ENCODE measurements at regions not wholly inside any gene's neighbourhood (a gene's known extent, or its start where the extent isn't known, plus 50 kb on each side); places are given as distances from the start of the nearest gene placed in this dataset.

- Histone ChIP-seq H2AFZ (ENCODE audit: insufficient read depth, low read length, poor library complexity) (no peak overlapping the region), H4K8ac (ENCODE audit: low read depth, low read length) (no peak overlapping the region), H3K9ac (ENCODE audit: low read length) (no peak overlapping the region), H2BK120ac (ENCODE audit: insufficient read depth, low read length, poor library complexity) (no peak overlapping the region), H2AK5ac (ENCODE audit: low read length) (no peak overlapping the region), H3K36me3 (ENCODE audit: control insufficient read depth in 1 of 2, insufficient read depth in 2 of 2, low read length in 2 of 2) (no peaks in the 10 kb centered on the region), H3K23ac (ENCODE audit: low read length) (no peak overlapping the region), H3K14ac (ENCODE audit: low read length) (no peak overlapping the region), H3K79me2 (ENCODE audit: control insufficient read depth, insufficient read depth, low read length, poor library complexity) (no peaks in the 10 kb centered on the region), H3K27ac (ENCODE audit: low read depth, low read length) (no peak overlapping the region), H3K27me3 (ENCODE audit: insufficient read depth, low read length) (no peaks in the 10 kb centered on the region), H3K4me2 (ENCODE audit: low read length) (no peak overlapping the region), H2BK12ac (ENCODE audit: low read length) (no peak overlapping the region), H3K18ac (ENCODE audit: low read length) (no peak overlapping the region), H3K9me3 (ENCODE audit: insufficient read depth, low read depth, low read length) (no peaks in the 10 kb centered on the region), H3K4me3 (ENCODE audit: low read depth, low read length) (no peak overlapping the region), H3K79me1 (ENCODE audit: low read length) (no peaks in the 10 kb centered on the region), H3K4me1 (ENCODE audit: control insufficient read depth in 1 of 2, insufficient read depth in 2 of 2, low read length in 2 of 2) (no peaks in the 10 kb centered on the region), H3K4ac (ENCODE audit: low read depth, low read length) (no peak overlapping the region), H4K12ac (ENCODE audit: low read depth, low read length) (no peak overlapping the region), H4K91ac (ENCODE audit: low read depth, low read length) (no peak overlapping the region), H2BK5ac (ENCODE audit: low read depth, low read length, poor library complexity) (no peak overlapping the region)
- WGBS (ENCODE audit: extremely low coverage, insufficient coverage, insufficient read length) = no CpG with 5 or more reads among the region's 3 CpGs
- no peak for DNase-seq
Measured at GRCh38 chr5:16392718-16393117, 72.9 kb downstream of the ZNF622 start.

GRCh38 chr5:16391858-16392649 lies 73.5 kb downstream of the ZNF622 start:
- Histone ChIP-seq H3K36me3 (ENCODE audit: control insufficient read depth in 1 of 2, insufficient read depth in 2 of 2, low read length in 2 of 2) (no peaks in the 10 kb centered on the region), H3K23ac (ENCODE audit: low read length) (no peak overlapping the region), H3K4me1 (ENCODE audit: control insufficient read depth in 1 of 2, insufficient read depth in 2 of 2, low read length in 2 of 2) (no peaks in the 10 kb centered on the region), H3K4me3 (ENCODE audit: low read depth, low read length) (no peak overlapping the region), H3K18ac (ENCODE audit: low read length) (no peak overlapping the region), H2BK120ac (ENCODE audit: insufficient read depth, low read length, poor library complexity) (no peak overlapping the region), H3K79me1 (ENCODE audit: low read length) (no peaks in the 10 kb centered on the region), H4K91ac (ENCODE audit: low read depth, low read length) (no peak overlapping the region), H3K27me3 (ENCODE audit: insufficient read depth, low read length) (no peaks in the 10 kb centered on the region), H4K8ac (ENCODE audit: low read depth, low read length) (no peak overlapping the region), H2BK12ac (ENCODE audit: low read length) (no peak overlapping the region), H3K9ac (ENCODE audit: low read length) (no peak overlapping the region), H2AK5ac (ENCODE audit: low read length) (no peak overlapping the region), H3K79me2 (ENCODE audit: control insufficient read depth, insufficient read depth, low read length, poor library complexity) (no peaks in the 10 kb centered on the region), H2BK5ac (ENCODE audit: low read depth, low read length, poor library complexity) (no peak overlapping the region), H3K4me2 (ENCODE audit: low read length) (no peak overlapping the region), H2AFZ (ENCODE audit: insufficient read depth, low read length, poor library complexity) (no peak overlapping the region), H3K9me3 (ENCODE audit: insufficient read depth, low read depth, low read length) (no peaks in the 10 kb centered on the region), H3K27ac (ENCODE audit: low read depth, low read length) (no peak overlapping the region), H3K14ac (ENCODE audit: low read length) (no peak overlapping the region), H3K4ac (ENCODE audit: low read depth, low read length) (no peak overlapping the region), H4K12ac (ENCODE audit: low read depth, low read length) (no peak overlapping the region)
- DNase-seq = no peak
- WGBS (ENCODE audit: extremely low coverage, insufficient coverage, insufficient read length) = no CpG with 5 or more reads among the region's 8 CpGs

GRCh38 chr5:16390825-16391224 lies 74.8 kb downstream of the ZNF622 start:
- H3K79me2 ChIP-seq (ENCODE audit: control insufficient read depth, insufficient read depth, low read length, poor library complexity) = no peaks in the 10 kb centered on the region
- H3K9ac ChIP-seq (ENCODE audit: low read length) = no peak overlapping the region
- no peaks in the 10 kb centered on the region for H3K36me3 ChIP-seq (ENCODE audit: control insufficient read depth in 1 of 2, insufficient read depth in 2 of 2, low read length in 2 of 2)
- H3K4me3 ChIP-seq (ENCODE audit: low read depth, low read length) = no peak overlapping the region
- no peak overlapping the region for H2BK12ac ChIP-seq (ENCODE audit: low read length)
- no peak overlapping the region for H4K8ac ChIP-seq (ENCODE audit: low read depth, low read length)
- H3K27ac ChIP-seq (ENCODE audit: low read depth, low read length) = no peak overlapping the region
- no peak overlapping the region for H2AK5ac ChIP-seq (ENCODE audit: low read length)
- no peaks in the 10 kb centered on the region for H3K27me3 ChIP-seq (ENCODE audit: insufficient read depth, low read length)
- H3K18ac ChIP-seq (ENCODE audit: low read length) = no peak overlapping the region
- H3K4me1 ChIP-seq (ENCODE audit: control insufficient read depth in 1 of 2, insufficient read depth in 2 of 2, low read length in 2 of 2) = no peaks in the 10 kb centered on the region
- no CpG with 5 or more reads among the region's 1 CpG for WGBS (ENCODE audit: extremely low coverage, insufficient coverage, insufficient read length)
- H2BK5ac ChIP-seq (ENCODE audit: low read depth, low read length, poor library complexity) = no peak overlapping the region
- H3K23ac ChIP-seq (ENCODE audit: low read length) = no peak overlapping the region
- DNase-seq = no peak
- no peak overlapping the region for H2BK120ac ChIP-seq (ENCODE audit: insufficient read depth, low read length, poor library complexity)
- no peak overlapping the region for H2AFZ ChIP-seq (ENCODE audit: insufficient read depth, low read length, poor library complexity)
- no peak overlapping the region for H4K91ac ChIP-seq (ENCODE audit: low read depth, low read length)
- H3K9me3 ChIP-seq (ENCODE audit: insufficient read depth, low read depth, low read length) = no peaks in the 10 kb centered on the region
- no peaks in the 10 kb centered on the region for H3K79me1 ChIP-seq (ENCODE audit: low read length)
- no peak overlapping the region for H3K4ac ChIP-seq (ENCODE audit: low read depth, low read length)
- H3K4me2 ChIP-seq (ENCODE audit: low read length) = no peak overlapping the region
- no peak overlapping the region for H3K14ac ChIP-seq (ENCODE audit: low read length)
- H4K12ac ChIP-seq (ENCODE audit: low read depth, low read length) = no peak overlapping the region

GRCh38 chr5:16385516-16386090 lies 80.0 kb downstream of the ZNF622 start:
- Histone ChIP-seq H3K79me1 (ENCODE audit: low read length) (no peaks in the 10 kb centered on the region), H4K12ac (ENCODE audit: low read depth, low read length) (no peak overlapping the region), H3K27ac (ENCODE audit: low read depth, low read length) (no peak overlapping the region), H2AFZ (ENCODE audit: insufficient read depth, low read length, poor library complexity) (no peak overlapping the region), H3K27me3 (ENCODE audit: insufficient read depth, low read length) (no peaks in the 10 kb centered on the region), H4K91ac (ENCODE audit: low read depth, low read length) (no peak overlapping the region), H3K79me2 (ENCODE audit: control insufficient read depth, insufficient read depth, low read length, poor library complexity) (no peaks in the 10 kb centered on the region), H3K9me3 (ENCODE audit: insufficient read depth, low read depth, low read length) (no peaks in the 10 kb centered on the region), H3K36me3 (ENCODE audit: control insufficient read depth in 1 of 2, insufficient read depth in 2 of 2, low read length in 2 of 2) (no peaks in the 10 kb centered on the region), H3K4me3 (ENCODE audit: low read depth, low read length) (no peak overlapping the region), H3K4me1 (ENCODE audit: control insufficient read depth in 1 of 2, insufficient read depth in 2 of 2, low read length in 2 of 2) (no peaks in the 10 kb centered on the region), H2BK12ac (ENCODE audit: low read length) (no peak overlapping the region), H2BK5ac (ENCODE audit: low read depth, low read length, poor library complexity) (no peak overlapping the region), H2BK120ac (ENCODE audit: insufficient read depth, low read length, poor library complexity) (no peak overlapping the region), H4K8ac (ENCODE audit: low read depth, low read length) (no peak overlapping the region), H3K9ac (ENCODE audit: low read length) (no peak overlapping the region), H3K4me2 (ENCODE audit: low read length) (no peak overlapping the region), H3K14ac (ENCODE audit: low read length) (no peak overlapping the region), H2AK5ac (ENCODE audit: low read length) (no peak overlapping the region), H3K23ac (ENCODE audit: low read length) (no peak overlapping the region), H3K4ac (ENCODE audit: low read depth, low read length) (no peak overlapping the region), H3K18ac (ENCODE audit: low read length) (no peak overlapping the region)
- no peak for DNase-seq
- WGBS (ENCODE audit: extremely low coverage, insufficient coverage, insufficient read length) = no CpG with 5 or more reads among the region's 3 CpGs
